GM19240 (cell line): ENCODE measurements at regions not wholly inside any gene's neighbourhood (a gene's known extent, or its start where the extent isn't known, plus 50 kb on each side); places are given as distances from the start of the nearest gene placed in this dataset.
"Not testable (repeated sequence)": the region's sequence is repeated elsewhere in the genome, so short reads cannot be mapped to it uniquely, and the experiment has no call there.

ENCODE experiments used
- DNase-seq: peaks from one replicate; pipeline ENCODE4 v3.0.0; 2011; ENCODE audit warnings: low spot score; ENCODE audit not compliant: insufficient read length

DNA sequence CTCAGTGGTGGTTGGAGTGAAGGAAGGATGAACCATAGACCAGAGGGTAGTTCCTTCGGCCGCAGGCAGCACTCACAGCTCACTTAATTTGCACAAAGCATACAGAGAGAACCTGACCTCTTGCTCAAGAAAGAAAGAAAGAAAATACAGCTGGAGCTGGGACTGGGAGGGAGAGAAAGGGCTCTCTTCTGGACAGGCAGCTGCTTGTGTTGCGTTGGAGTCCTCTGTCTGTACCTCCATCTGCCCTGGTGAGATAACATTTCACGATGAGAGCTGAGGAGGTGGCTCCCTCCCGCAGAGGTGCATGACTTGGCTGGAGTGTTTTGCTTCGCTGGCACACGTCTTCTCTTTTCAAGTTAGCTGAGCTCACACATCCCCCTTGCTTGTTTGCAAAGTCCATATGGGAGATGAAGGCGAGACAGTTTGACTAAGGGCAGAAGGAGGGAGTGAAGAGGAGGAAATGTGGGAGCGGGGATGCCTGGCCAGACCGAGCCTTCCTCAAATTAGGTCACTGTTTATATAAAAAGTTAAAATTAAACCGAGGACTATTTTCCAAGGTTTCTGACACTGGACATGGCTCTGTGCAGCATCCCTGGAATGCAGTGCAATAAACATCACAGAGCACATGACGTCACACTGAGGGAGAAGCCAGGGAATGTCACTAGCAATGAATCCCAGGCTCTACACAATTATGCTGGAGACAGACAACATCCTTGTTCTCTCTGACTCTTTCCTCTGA, 359.4 kb downstream of the CD83 start:
- no peak for DNase-seq

DNA sequence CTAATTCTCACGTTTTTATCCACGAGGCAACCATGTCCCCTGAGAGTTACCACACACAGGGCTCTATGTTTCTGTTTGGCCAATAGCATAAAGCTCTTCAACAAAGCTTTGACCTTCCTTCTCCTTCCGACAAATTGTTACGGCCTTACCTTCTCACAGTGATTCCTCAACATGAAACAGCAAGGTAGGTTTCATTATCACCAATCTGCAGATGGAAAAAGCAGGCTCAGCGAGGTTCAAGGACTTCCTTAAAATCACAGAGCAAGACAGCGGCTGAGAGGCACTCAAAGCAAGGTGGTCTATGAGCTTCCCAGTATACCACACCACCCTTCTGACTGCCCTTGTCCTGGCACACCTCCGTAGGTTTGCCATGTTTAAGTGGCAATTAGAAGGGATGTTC, 360.0 kb downstream of the CD83 start:
- DNase-seq: no peak

DNA sequence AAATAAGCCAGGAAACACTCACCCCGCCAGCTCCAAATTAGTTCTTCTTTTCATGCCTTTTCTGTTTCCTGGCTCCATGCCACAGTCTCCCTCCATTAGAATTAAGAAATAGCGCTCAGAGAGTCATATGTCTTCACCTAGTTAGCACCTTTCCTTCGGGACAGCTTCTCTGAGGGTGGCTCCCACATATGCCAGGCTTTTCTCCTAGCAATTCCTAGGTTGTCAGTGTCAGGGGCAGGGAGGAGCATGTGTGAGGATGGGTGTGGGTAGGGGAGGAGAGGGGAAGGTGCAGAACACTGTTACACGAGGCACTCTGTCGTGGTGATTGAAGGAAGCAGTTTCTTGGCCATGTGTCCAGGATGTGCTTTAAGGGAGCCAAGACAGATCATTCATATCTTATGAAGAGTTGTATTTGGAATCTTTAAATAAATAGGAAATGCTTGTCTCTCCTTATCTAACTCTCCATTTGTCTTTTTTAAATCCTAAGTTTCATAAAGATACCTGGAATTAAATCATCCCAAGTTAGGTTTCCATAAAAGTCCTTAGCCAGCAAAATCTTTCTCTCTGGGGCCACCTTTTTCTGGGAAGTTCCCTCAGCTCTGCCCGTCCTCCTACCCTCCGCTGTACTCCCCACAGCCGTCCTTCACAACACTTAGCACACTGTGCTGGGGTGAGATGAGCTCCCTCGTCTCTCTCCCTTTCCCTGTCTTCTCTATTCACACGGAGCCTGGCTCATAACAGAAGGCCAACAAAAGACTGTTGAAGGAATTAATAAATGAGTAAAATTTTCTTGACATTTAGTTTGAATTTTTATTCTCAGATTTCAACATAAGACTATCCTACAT, 361.0 kb downstream of the CD83 start:
- no peak for DNase-seq

DNA sequence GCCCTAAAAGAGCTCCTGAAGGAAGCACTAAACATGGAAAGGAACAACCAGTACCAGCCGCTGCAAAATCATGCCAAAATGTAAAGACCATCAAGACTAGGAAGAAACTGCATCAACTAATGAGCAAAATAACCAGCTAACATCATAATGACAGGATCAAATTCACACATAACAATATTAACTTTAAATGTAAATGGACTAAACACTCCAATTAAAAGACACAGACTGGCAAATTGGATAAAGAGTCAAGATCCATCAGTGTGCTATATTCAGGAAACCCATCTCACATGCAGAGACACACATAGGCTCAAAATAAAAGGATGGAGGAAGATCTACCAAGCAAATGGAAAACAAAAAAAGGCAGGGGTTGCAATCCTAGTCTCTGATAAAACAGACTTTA, 364.4 kb downstream of the CD83 start:
- DNase-seq: not testable (repeated sequence)

DNA sequence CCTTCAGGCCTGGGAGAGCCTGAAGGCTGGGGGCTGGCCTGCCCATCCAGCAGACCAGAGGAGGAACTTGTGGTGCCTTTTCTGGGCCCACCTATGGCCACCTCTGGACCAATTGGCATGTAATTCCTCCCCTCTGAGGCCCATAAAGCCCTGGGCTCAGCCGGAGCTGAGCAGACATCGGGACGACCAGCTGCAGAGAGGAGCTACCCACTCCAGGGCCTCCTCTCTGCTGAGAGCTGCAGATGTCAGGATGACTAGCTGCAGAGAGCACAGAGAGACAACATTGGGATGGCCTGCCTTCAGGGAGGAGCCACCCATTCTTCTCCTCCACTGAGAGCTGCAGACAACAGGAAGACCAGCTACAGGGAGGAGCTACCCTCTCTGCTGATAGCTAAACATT, 370.1 kb downstream of the CD83 start:
- DNase-seq: no peak

DNA sequence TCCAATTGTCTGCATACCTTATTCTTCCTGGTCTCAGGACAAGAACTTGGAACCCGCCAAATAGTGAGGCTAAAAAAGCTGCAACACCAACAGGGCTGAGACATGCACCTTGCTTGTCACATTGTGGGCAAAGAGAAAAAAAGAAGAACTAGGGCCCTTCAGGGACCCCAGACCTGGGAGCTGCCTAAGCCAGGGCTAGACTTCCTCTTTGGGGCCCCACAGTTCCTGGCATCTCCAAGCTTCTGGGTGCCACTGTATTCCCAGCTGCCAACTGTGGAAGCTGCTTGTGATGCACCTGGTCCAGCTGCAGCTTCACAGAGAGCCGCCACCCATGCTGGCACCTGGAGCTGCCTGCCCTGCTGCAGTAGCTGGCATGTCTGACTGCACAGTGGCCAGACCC, 370.6 kb downstream of the CD83 start:
- DNase-seq: no peak

DNA sequence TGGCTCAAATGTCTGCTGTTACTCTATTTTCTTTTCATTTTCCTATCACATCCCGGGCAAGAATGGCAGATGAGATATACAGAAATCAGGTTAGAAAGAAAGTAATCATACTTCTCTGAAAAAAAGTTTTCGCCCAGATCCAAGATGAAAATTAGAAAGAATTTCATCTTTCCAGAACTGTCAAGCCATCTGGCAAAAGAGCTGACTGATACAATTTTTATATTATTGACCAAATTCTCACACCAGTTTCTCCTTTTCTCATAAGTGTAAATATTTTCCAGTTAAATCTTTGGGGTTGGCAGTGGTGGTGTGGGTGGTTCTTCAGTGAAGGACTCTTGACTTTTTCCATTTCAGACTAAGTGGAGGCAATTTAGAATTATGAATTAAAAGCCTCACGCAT, 371.9 kb downstream of the CD83 start:
- no peak for DNase-seq

DNA sequence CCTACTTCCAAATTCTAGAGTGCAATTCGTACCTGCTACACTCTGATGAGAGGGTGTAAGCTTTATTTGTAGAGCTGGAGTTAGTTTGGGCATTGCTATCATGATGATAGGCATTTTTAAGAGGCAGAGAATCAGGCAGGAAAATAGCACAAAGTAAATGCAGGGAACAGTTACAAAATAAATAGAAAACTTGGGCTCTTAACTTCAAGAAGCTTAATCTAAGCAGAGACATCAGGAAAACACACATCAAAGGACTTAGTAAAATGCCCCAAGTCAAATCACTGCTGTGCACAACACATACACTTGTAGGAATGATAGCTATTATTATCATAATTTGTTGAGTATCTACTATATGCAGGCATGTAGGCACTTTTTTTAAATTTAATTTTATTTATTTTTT, 381.2 kb downstream of the CD83 start:
- DNase-seq: no peak

DNA sequence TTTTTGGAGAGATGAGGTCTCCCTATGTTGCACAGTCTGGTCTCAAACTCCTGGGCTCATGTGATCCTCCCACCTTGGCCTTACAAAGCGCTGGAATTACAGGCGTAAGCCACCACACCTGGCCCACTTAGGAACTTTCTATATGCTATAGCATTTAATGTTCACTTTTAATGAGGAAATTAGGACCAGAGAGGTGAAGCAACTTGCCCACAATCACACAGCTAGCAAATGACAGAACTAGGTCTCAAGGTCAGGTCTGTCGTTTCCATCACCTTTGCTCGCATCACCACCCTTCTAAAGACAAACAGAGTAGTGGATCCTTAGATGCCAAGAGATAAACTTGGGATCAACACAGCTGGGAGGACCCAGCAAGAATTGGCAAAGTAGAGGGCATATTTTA, 381.7 kb downstream of the CD83 start:
- DNase-seq: no peak

DNA sequence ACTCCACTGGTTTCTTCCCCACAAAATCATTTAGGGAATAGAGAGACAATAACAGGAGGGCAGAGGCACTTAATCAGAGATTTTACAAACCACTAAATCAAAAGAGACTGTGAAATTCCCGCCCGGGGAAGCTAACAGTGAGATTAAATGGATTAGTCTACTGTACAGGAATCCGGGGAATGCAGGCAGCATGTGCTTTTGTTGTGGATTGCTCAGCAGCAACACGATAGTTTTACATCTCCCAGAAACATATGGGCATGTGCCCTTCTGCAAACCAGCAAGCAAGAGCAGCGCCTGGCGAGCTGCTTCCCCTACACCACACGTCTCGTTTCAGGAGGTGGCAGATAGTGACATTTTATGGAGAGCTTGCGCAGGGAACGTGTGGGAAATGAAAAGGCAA, 382.3 kb downstream of the CD83 start:
- no peak for DNase-seq

DNA sequence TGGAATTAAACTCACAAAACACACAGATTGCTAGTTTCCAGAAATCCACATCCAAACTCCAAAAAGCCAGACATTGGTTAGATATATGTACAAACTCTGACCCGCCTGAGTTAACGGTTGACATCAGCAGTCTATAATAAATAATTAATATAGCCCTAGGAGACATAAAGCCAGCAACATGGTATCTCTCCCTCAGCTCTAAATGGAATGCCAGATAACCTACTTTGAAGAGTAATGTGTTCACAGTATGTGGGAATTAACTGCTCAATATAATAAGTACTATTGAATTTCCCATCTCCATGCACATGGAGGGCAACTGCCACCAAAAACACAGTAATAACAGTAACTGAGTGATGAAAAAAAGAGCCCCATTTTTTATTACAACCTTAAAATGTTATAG, 383.2 kb downstream of the CD83 start:
- DNase-seq: no peak

DNA sequence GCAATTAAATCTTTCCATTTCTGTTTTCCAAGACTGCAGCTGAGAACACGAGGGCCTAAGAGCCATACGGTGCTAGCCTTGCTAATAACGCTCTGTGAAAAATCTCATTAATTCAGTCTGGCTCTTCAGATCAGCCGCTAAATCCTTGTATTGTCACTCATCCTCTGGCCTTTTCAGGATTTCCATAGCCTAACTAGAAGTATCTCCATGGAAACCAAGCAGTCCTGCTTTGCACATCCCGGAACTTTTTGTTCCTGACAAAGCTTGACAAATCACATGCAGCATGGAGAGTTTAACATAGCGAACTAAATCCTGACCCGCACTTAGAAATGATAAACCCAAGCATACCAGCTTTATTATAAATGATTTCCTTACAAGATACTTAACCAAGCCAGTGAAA, 383.7 kb downstream of the CD83 start:
- no peak for DNase-seq

DNA sequence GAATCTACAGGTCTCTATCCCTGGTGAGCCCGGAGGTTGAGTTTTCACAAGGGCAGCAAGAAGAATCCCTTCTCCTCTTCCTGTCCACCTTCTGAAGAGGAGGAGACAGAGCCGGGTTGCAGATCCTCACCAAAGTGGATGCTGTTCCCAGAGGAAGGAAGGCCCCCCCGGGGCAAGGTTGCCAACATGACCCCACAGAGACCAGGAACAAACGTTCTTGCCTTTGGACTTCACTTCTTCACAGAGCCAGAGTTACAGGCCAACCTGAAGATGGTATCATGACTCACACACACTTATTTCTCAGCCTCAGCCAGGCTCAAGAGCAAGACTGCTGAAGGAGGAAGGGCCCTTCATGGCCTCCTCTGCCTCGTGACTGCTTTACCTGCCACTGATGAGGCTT, 384.3 kb downstream of the CD83 start:
- DNase-seq: no peak

DNA sequence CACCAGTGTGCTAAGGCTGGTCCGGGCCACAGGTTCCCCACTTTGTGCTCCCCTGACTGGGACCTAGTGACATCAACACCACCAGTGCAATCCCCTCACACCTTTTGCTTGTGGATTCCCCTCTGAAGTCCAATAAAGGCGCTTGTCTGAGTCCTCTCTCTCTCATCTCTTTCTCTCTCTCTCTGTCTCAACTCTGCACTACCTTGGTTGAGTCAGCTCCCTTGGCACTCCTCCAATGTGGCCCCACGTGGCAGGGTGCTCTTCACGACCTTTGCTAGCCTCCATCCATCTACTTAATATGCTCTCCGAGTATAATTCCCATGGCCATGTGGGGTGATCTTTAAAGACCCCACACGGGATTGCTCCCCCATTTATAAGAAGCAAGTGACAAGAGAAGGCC, 385.0 kb downstream of the CD83 start:
- DNase-seq: no peak

DNA sequence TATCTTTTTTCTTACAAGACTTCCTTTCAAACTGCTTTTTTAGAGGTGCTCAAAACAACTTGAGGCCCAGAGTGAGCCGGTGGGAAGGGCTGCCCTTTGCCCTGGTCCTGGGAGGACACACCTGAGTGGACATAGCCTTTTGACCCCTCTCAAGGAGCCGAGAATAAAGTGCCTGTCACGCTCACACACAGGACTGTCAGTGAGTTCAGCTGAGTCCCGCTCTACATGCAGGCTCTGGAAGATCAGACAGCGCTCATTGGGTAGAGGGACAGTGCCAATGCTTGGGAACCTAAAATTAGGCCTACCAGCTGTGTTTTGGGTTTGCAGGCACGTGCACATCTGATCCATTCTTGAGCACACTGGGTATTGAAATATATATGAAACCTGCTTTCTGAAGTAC, 387.8 kb downstream of the CD83 start:
- no peak for DNase-seq

DNA sequence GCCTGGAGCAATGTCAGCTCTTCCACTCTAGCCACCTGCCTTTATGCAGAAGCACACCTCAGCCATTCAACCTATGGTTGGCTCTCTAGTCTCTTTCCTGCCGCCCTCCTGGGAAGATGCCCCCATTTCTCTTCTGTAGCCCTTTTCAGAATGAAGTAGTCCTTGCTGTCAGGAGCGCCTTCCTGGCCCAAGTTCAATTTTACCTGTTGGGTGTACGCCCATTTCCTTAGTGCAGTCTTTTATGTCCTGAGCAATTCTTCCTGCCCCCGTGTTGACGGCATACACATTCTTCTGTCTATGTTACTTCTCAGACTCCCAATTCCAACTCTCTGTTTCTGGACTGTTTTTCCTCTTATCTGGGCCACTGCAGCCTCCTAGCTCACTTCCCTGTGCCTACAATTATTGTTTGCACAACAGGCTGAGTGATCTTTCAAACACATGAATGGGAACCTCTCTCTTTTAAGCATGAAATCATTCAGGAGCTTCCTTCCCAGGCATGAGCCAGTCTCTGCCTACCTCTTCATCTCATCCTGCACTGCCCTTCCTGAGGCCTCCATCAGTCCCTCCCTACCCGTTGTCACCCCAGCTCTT, 389.2 kb downstream of the CD83 start:
- DNase-seq: no peak

DNA sequence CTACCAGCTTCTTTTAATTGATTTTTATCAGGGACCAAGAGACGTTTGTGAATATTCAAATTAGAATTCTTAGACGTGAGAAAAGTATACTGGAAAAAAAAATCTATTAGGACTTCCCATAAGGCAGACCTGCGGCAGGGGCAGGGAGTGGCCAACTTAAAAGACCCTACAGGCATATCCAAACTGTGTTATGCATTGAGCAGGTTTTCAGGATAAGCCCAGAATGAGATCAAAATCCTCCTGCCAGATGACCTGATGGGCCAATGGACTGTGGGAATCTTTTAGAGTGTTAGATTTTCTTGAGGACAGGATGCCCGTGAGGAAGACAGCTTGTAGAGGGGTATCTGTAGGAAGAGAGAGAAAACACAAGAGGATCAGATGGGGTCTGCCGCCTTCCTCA, 391.5 kb downstream of the CD83 start:
- DNase-seq: no peak

DNA sequence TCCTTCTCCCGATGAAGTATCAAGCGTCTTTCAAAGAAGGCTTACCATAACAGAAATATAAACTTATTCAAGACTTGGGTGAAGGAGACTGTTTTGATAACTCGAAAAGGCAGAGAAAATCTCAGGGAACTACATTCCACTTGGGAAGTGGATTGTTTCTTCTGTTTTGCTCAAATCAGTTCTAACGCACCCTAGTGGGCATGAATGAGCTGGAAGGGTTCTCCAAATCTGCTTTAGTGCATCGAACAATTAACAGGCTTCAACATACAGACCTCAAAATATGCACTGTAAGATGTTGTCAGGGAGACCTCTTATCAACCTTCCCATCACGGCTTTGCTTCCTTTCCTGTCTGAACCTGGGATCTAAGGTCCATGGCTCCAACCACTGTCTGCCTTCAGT, 392.5 kb downstream of the CD83 start:
- DNase-seq: no peak

DNA sequence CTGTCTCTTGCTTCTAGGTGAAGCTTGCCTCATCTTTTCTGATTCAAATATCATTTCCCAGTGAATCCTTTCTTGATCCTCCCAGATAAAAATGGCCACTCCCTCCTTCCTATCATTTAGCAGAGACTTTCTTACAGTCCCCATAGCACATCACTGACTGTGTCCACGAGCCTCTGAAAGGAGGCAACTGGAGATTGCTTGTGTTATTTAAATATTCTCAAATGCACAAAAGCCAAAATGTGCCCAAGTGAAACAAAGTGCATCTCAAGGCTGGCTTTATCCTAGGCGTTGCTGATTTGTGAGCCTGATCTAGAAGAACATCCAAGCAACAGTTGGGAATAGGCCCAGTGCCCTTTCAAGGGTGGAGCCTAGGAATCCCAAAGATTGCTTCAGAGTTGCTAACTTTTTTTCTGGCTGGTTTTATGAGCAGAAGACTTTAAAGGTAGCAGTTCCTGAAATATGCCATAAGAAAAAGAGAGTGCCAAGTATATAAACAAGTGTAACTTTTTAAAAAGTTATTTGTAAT, 393.6 kb downstream of the CD83 start:
- DNase-seq: no peak

DNA sequence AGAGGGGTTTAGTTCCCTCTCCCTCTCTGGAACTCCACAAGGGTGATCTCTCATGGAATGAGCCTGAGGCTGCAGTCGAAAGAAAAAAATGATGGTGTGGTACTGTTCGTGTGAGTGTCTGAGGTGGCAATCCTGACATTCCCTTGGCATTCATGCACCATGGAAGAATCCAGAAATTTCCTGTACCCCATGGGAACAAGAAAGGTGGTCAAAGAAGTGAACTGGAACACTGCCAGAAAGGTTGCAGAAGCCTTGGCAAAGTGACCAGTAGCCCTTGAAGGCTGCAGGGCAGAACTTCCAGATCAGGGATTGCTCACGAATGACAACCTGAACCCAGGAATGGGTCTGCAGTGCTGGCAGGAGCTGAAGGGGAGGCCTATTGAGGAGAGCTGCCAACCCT, 394.7 kb downstream of the CD83 start:
- no peak for DNase-seq

DNA sequence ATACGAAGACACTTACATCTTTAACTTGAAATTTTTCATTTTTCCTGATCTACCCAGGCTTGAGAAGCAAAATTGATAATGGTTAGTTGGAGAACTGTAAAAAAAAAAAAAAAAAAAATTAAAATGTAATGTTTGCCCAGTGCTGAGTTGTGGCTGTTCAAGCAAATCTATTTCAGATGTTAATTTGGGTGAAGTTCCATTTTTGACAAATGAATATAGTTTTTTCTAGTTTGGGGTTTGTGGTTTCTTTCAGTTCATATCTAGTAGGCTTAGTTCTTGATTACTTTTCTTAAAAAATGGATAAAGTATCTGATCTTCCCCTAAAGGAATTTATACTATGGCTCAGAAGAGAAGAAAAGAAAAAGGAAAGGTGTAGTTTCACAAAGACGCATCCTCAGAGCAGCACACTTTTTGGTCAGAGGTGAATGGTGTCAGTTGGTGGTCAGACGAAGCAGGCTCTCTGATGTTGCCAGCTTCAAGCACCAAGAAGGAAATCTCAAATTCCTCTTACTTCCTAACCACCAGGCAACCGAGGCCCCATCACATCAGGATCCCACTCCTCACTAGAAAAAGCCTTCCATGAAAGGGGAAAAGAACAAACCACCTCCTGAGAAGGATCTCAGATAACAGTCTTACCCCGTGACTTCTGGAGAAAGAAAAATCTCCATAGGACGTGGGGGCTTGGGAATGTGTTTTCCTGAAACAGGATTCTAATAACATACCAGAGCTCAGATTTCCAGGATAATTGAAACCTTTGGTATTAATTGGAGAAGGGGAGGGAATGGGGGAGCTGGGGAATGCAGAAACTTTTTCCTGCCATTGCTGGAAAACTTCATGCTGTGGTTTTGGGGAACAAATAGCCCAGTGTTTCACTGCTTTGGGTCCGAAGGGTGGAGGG, 396.2 kb downstream of the CD83 start:
- DNase-seq: no peak
